ENCODE measurements at regions not wholly inside any gene's neighbourhood (a gene's known extent, or its start where the extent isn't known, plus 50 kb on each side); places are given as distances from the start of the nearest gene placed in this dataset.

DNA sequence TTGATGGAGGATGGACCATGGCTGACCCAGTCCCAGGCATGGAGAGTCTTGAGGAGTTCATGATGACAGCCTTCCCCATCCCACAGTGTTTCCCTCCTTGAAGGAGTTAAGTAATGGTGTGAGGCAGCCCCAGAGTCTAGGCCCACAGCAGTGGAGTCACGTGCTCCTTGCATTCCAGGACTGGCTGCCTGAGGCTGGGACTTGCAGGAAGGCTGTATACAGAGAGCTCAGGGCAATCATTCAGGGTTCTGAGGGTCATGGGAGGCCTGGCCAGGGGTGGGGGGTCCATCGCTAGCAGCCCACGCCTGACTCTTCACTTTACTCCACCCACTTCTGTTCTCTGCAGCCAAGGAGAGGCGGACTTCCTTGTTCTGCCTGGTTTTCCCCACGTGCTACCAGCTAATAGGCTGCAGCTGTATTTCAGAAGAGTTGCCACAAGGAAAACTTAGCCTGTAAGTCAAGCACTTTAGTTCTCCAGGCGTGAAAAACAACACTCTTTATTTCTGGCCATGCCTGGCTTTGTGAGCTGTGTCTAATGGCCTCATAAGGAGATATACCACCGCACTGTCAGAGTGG is 272.5 kb downstream of the DHX35 start:
- no peak for DNase-seq (ENCODE audit: low read depth)

DNA sequence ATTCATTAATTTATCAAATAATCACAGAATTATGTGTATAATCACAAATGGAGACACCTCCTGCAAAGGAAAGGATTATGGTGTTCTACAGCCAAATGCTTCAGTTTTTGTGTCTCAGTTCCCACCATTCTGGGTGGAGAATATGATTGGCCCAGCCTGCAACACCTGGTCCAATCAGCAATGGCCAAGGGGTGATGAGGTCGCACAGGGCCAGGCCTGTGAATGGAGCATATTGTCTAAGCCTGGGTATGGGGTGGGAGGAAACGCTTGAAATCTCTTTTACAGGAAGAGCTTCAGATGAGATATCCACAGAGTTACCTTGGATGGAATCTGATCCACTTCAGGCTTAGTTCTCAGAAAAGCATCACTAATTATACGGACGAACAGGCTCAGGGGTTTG is 271.6 kb downstream of the DHX35 start:
- DNase-seq (ENCODE audit: low read depth), result no peak

GRCh38 chr20:39227416-39227815 is 265.3 kb downstream of the DHX35 start:
- DNase-seq (ENCODE audit: low read depth), result no peak

GRCh38 chr20:39225978-39226377 is 263.8 kb downstream of the DHX35 start:
- no peak for DNase-seq (ENCODE audit: low read depth)

GRCh38 chr20:39225536-39225935 is 263.4 kb downstream of the DHX35 start:
- no peak for DNase-seq (ENCODE audit: low read depth)

- DNase-seq (ENCODE audit: low read depth), result no peak
These were observed 260.0 kb downstream of the DHX35 start for GRCh38 chr20:39222101-39222500.

GRCh38 chr20:39216195-39216594 is 254.1 kb downstream of the DHX35 start:
- DNase-seq (ENCODE audit: low read depth), result no peak

DNA sequence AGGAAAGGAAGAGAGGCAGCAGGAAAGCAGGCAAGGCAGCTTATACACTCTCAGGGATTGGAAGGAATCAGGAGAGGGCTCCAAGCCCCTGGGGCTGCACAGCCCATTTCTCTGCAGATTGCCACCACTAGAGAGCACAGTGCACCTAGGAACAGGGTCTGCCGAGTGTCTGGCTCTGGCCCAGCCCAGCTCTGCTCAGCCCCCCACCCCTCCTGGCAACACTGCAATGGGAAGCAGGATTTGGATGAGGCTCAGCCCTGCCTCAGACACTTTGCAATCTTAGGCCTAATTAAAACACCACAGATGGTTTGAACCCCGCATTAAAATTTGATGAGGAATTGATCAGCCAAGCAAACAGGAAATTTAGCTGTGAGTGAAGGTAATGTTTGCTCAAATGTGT is 252.7 kb downstream of the DHX35 start:
- DNase-seq (ENCODE audit: low read depth), result no peak

GRCh38 chr20:39213476-39214145 is 251.5 kb downstream of the DHX35 start:
- DNase-seq (ENCODE audit: low read depth), result no peak

DNA sequence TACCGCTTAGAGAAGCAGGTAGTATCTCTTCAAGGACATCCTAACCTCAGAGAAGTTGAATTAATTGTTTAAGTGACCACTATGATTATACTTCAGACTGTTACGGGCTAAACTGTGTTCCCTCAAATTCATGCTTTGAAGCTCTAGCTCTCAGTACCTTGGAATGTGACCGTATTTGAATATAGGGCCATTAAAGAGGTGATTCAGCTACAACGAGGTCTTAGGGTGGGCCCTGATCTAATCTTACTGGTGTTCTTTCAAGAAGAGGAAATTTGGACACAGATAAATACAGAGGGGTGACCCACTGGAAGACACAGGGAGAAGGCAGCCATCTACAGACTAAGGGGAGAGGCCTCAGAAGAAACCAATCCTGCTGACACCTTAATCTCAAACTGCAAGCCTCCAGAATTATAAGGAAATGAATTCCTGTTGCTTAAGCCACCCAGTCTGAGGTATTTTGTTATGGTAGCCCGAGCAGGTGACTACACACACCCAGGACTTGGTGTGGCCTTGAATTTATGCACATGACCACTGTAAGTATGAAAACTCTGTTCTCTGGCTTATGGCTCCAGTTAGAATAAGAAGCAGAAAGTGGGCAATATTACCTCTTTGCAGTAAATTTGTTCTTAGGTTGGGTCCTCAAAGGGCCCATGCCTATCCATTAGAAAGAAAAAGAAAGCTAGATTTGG is 249.1 kb downstream of the DHX35 start:
- DNase-seq (ENCODE audit: low read depth), result no peak

GRCh38 chr20:39210341-39211036 is 248.3 kb downstream of the DHX35 start:
- no peak for DNase-seq (ENCODE audit: low read depth)

- no peak for DNase-seq (ENCODE audit: low read depth)
These were observed 244.9 kb downstream of the DHX35 start for GRCh38 chr20:39206899-39207564.

DNA sequence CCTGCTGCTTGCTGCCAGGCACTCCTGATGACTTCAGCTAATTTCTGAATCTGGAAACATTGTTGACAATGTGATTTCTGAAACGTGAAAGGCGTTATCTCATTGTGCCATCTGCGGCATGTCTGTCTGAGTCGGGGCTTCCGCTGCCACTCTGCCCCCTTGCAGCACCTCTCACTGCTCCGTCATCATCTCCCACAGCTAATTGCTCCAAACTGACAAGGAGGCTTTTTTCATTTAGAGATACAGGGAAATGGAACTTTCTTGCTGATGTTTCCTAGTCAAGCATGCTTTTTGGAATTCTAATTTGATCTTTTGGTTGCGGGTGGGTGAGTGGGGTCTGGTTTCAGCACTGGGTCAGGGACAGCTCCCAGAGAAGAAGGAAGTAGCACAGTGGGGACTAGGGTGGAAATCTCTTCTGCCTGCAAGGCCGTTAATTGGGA is 233.5 kb downstream of the DHX35 start:
- DNase-seq (ENCODE audit: low read depth), result peak; percentile 6

DNA sequence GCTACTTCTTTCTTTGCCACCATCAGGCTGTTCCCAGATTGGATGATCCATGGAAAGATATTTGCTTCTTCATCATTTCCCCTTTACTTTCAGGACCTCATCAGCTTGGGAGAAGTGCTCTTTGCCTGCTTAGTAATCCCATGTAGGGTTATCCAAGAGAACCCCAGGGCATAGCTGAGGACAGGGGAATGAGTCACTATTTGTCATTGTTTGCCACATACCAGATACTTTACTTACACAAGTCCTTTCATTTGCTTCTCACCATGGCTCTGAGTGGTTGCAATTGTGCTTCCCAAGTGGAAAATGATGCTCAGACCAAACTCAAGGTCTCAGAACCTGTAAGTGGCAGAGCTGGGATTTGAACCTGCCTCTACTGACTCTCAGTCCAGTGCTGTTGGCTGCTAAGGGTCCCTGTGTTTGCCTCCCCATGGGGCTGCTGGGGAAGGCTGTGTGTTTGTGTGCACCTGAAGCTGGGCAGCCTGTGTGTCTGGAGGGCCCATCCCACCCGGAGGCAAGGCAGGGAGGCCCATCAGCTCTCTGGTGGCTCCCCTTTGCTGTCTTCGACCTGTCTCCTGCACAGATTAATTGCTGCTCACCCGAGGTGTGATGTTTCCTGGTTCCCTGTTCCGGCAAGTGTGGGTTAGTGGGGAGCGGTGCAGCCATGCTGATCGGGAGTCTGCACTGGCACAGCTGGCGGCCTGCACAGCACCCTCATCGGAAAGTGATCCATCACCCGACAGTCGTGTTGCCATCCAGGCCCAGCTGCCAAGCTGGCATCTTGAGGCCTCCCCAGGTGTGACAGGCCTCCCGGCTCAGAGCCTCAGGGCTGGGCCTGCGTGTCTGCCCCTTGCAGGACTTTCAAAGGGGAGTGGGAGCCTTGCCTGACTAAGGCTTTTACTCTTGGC is 228.8 kb downstream of the DHX35 start:
- DNase-seq (ENCODE audit: low read depth), result peak; percentile 94

- DNase-seq (ENCODE audit: low read depth), result no peak
These were observed 226.2 kb downstream of the DHX35 start for GRCh38 chr20:39188266-39188765.

- DNase-seq (ENCODE audit: low read depth), result no peak
These were observed 219.3 kb downstream of the DHX35 start for GRCh38 chr20:39181490-39181889.

GRCh38 chr20:39176457-39176856 is 214.3 kb downstream of the DHX35 start:
- no peak for DNase-seq (ENCODE audit: low read depth)

- DNase-seq (ENCODE audit: low read depth), result no peak
These were observed 208.8 kb downstream of the DHX35 start for GRCh38 chr20:39170896-39171463.

DNA sequence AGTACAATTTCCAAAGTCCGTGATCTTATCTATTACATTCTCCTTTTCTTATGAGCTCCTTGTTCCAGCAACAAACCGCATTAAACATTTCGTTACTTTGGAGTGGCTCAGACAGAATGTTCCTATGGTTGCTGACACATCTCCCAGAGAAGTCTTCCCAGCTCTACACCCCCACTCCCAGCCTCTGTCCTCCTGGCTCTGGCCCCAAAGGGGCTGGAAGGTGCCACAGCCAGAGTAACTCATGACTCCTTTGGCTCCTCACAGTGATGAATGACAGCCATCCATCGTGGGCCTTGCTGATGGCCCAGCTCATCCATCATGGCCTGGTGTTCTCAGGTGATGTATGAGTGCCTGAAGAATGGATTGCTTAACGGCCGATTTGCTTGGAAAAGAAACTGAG is 203.0 kb downstream of the DHX35 start:
- no peak for DNase-seq (ENCODE audit: low read depth)

DNA sequence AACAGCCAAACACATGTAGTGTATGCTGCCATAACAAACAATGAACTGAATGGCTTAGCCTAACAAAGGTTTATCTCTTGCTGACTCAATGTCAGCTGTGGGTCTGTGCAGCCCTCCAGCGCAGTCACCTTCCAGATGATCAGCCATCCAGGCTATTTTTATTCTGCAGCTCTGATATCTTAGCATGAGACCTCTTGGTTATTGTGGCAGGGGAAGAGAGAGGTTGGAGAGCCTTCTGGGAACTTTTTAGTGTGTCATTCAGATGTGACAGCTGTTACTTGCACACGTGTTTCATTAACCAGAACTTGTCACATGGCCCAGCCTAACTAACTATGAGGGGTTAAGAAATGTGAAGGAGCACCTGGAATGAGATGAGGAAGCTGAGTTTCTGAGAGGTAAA is 202.5 kb downstream of the DHX35 start:
- DNase-seq (ENCODE audit: low read depth), result no peak
